CD14-positive monocyte (primary cell): ENCODE measurements at regions not wholly inside any gene's neighbourhood (a gene's known extent, or its start where the extent isn't known, plus 50 kb on each side); places are given as distances from the start of the nearest gene placed in this dataset.

ENCODE experiments used
- DNase-seq, 3 donors: peaks; one replicate each; pipeline ENCODE4 v3.0.0-alpha.2; 2011 to 2022
- H2AFZ ChIP-seq: 2 replicates; pipeline ENCODE4 v1.6.0; 2012; ENCODE audit warnings: mild to moderate bottlenecking, low read depth, low read length, inconsistent platforms; ENCODE audit not compliant: insufficient read depth, poor library complexity, severe bottlenecking
- H3K27ac ChIP-seq, 2 donors: 1 replicate in 1 of 2; 2 replicates in 1 of 2; pipeline ENCODE4 v1.5.1; 2012 to 2013; ENCODE audit warnings: low read length in 2 of 2, control low read depth in 1 of 2, inconsistent platforms in 1 of 2, low read depth in 1 of 2, mild to moderate bottlenecking in 1 of 2
- H3K27me3 ChIP-seq, 2 donors: one replicate each; pipeline versions ENCODE4 v1.6.0 to v1.6.1; 2011 to 2013; ENCODE audit warnings: low read length in 2 of 2; ENCODE audit not compliant: control insufficient read depth in 2 of 2, insufficient read depth in 2 of 2
- H3K36me3 ChIP-seq, 2 donors: replicated peaks in 1 of 2; 1 replicate in 1 of 2; 2 replicates in 1 of 2; pipeline versions ENCODE4 v1.5.1 to v1.6.1; 2012 to 2013; ENCODE audit warnings: low read length in 2 of 2, control low read depth in 1 of 2, inconsistent platforms in 1 of 2, mild to moderate bottlenecking in 1 of 2; ENCODE audit not compliant: insufficient read depth in 2 of 2, control insufficient read depth in 1 of 2
- H3K4me1 ChIP-seq, 2 donors: 1 replicate in 1 of 2; 2 replicates in 1 of 2; pipeline versions ENCODE4 v1.5.1 to v1.6.1; 2012 to 2013; ENCODE audit warnings: low read length in 2 of 2, control low read depth in 1 of 2, inconsistent platforms in 1 of 2, mild to moderate bottlenecking in 1 of 2, moderate library complexity in 1 of 2; ENCODE audit not compliant: insufficient read depth in 2 of 2, control insufficient read depth in 1 of 2
- H3K4me2 ChIP-seq: replicated peaks from 2 replicates; pipeline ENCODE3; 2012; ENCODE audit warnings: low read length, moderate library complexity, mild to moderate bottlenecking; ENCODE audit not compliant: poor library complexity, severe bottlenecking; ENCODE audit errors: extremely low read depth
- H3K4me3 ChIP-seq, 3 experiments: fragments of 200-600 bp in 1 of 3; sonication (generic) in 1 of 3; replicated peaks in 1 of 3; 1 replicate in 2 of 3; 2 replicates in 1 of 3; pipeline ENCODE4 v1.5.1; 2011 to 2013; ENCODE audit warnings: low read length in 3 of 3, mild to moderate bottlenecking in 3 of 3, control low read depth in 2 of 3, low read depth in 2 of 3, inconsistent platforms in 1 of 3, moderate library complexity in 1 of 3
- H3K79me2 ChIP-seq: 2 replicates; pipeline ENCODE4 v1.6.0; 2012; ENCODE audit warnings: mild to moderate bottlenecking, control low read depth, inconsistent platforms, low read length, moderate library complexity; ENCODE audit not compliant: insufficient read depth
- H3K9ac ChIP-seq: 2 replicates; pipeline ENCODE4 v1.6.0; 2017; ENCODE audit warnings: low read length, mild to moderate bottlenecking; ENCODE audit not compliant: insufficient read depth, poor library complexity, severe bottlenecking
- H3K9me3 ChIP-seq, 2 donors: replicated peaks in 1 of 2; 1 replicate in 1 of 2; 2 replicates in 1 of 2; pipeline versions ENCODE4 v1.5.1 to v1.6.1; 2012 to 2013; ENCODE audit warnings: low read length in 2 of 2, control low read depth in 1 of 2; ENCODE audit not compliant: control insufficient read depth in 1 of 2, insufficient read depth in 1 of 2
- H4K20me1 ChIP-seq: 2 replicates; pipeline ENCODE4 v1.6.0; 2012; ENCODE audit warnings: mild to moderate bottlenecking, low read length, control low read depth, moderate library complexity; ENCODE audit not compliant: insufficient read depth
- H3K27ac Mint-ChIP-seq, 7 donors: one replicate each; pipeline ENCODE4 v1.8.0; 2020; ENCODE audit warnings: mild to moderate bottlenecking in 7 of 7, mixed read lengths in 7 of 7, moderate library complexity in 6 of 7, inconsistent platforms in 2 of 7
- H3K27me3 Mint-ChIP-seq, 3 donors: one replicate each; pipeline ENCODE4 v1.8.0; 2021 to 2022; ENCODE audit warnings: low read depth in 3 of 3, mild to moderate bottlenecking in 3 of 3, mixed read lengths in 3 of 3, moderate library complexity in 3 of 3, inconsistent platforms in 1 of 3
- H3K36me3 Mint-ChIP-seq, 2 donors: one replicate each; pipeline ENCODE4 v1.8.0; 2020; ENCODE audit warnings: mixed read lengths in 2 of 2, inconsistent platforms in 1 of 2, mild to moderate bottlenecking in 1 of 2
- H3K4me1 Mint-ChIP-seq: one replicate; pipeline ENCODE4 v1.8.0; 2020; ENCODE audit warnings: mild to moderate bottlenecking, mixed read lengths
- H3K4me3 Mint-ChIP-seq, 2 donors: one replicate each; pipeline ENCODE4 v1.8.0; 2020; ENCODE audit warnings: mild to moderate bottlenecking in 2 of 2, mixed read lengths in 2 of 2, moderate library complexity in 1 of 2
- H3K9me3 Mint-ChIP-seq, 7 donors: one replicate each; pipeline ENCODE4 v1.8.0; 2020 to 2022; ENCODE audit warnings: mixed read lengths in 7 of 7, mild to moderate bottlenecking in 6 of 7, moderate library complexity in 6 of 7, inconsistent platforms in 2 of 7
- WGBS: methylation state at CpG from one replicate; pipeline ENCODE4 v1.1.5; 2013; ENCODE audit warnings: missing lambda C conversion rate; ENCODE audit not compliant: insufficient coverage; 5-methylcytosine and 5-hydroxymethylcytosine counted together
- intact Hi-C, 2 donors: fragments of 100-400 bp; cut with micrococcal nuclease; formaldehyde crosslinking; loops; one replicate each; pipeline versions ENCODE4 v1.15.0 to v1.15.1; 2023
- TF ChIP-seq, protein P1 (sequence below): fragments of 200-600 bp; IDR thresholded peaks from one replicate; pipeline ENCODE4 v1.8.0; 2022; ENCODE audit warnings: antibody characterized with exemption, mild to moderate bottlenecking

DNA sequence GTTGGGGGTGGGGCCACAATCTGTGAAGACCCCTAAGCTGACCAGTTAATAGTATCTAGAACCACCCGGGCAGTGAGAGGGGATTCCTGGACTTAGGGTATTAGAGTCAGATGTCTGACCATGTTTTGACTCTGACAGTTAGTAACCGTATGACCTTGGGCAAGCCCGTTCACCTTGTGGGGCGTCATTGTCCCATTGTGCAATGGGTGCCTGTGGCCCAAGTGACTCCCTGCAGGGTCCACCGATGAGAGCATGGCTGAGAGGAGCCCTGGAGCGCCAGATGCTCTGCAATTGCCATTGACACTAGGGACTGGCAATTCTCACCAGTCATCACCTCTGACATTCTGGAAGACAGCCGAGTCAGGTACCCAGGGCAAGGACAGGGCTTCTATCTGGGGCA, 225.9 kb upstream of the CSF3R start:
- WGBS, result 91% methylated on average over 6 of the region's 7 CpGs
- H3K27me3 ChIP-seq, result peaks cover 6 to 20% of the 10 kb centered on the region in 2 donors
- DNase-seq, result no peak
- H3K4me2 ChIP-seq, result no peak overlapping the region
- no peak overlapping the region for H3K27ac ChIP-seq
- Mint-ChIP-seq H3K27me3 (peaks cover 26 to 60% (median 37%) of the 10 kb centered on the region in 3 donors), H3K27ac (peak overlapping the region in 1 of 7 donors; percentile 60), H3K4me3 (no peak overlapping the region), H3K9me3 (peaks cover 0 to 4% (median 0%) of the 10 kb centered on the region in 7 donors), H3K36me3 (no peaks in the 10 kb centered on the region), H3K4me1 (peaks cover 7% of the 10 kb centered on the region)
- TF ChIP-seq, protein P1, sequence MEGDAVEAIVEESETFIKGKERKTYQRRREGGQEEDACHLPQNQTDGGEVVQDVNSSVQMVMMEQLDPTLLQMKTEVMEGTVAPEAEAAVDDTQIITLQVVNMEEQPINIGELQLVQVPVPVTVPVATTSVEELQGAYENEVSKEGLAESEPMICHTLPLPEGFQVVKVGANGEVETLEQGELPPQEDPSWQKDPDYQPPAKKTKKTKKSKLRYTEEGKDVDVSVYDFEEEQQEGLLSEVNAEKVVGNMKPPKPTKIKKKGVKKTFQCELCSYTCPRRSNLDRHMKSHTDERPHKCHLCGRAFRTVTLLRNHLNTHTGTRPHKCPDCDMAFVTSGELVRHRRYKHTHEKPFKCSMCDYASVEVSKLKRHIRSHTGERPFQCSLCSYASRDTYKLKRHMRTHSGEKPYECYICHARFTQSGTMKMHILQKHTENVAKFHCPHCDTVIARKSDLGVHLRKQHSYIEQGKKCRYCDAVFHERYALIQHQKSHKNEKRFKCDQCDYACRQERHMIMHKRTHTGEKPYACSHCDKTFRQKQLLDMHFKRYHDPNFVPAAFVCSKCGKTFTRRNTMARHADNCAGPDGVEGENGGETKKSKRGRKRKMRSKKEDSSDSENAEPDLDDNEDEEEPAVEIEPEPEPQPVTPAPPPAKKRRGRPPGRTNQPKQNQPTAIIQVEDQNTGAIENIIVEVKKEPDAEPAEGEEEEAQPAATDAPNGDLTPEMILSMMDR, result no peak
- no peak overlapping the region for H3K4me3 ChIP-seq
- no peaks in the 10 kb centered on the region for H4K20me1 ChIP-seq
- no peaks in the 10 kb centered on the region for H3K4me1 ChIP-seq
- H3K79me2 ChIP-seq, result no peaks in the 10 kb centered on the region
- no peak overlapping the region for H3K9ac ChIP-seq
- H2AFZ ChIP-seq, result no peak overlapping the region
- H3K9me3 ChIP-seq, result no peaks in the 10 kb centered on the region
- intact Hi-C loops, result no loop called here
- H3K36me3 ChIP-seq, result no peaks in the 10 kb centered on the region

DNA sequence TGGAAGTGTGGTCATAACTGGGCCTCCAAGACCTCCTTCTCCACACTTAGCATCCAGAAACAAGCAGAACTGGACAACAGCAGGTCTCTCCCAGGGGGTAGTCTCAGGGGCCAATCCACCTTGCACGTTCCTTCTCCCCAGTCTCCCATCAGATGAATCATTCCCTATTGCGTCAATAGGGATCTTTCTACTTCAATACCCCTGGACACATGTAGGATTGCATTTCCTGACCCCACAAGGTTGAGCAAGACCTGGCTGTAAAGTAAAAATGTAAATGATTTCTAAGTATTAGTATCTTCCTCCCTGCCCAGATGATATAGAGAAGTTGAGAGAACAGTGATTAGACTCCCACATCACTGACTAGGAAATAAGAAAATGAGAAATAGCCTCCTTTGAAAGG, 224.5 kb upstream of the CSF3R start:
- Histone ChIP-seq H2AFZ (no peak overlapping the region), H3K4me3 (no peak overlapping the region), H3K27me3 (peaks cover 6 to 19% of the 10 kb centered on the region in 2 donors), H3K79me2 (no peaks in the 10 kb centered on the region), H3K4me1 (no peaks in the 10 kb centered on the region), H3K27ac (no peak overlapping the region), H4K20me1 (no peaks in the 10 kb centered on the region), H3K4me2 (no peak overlapping the region), H3K9me3 (no peaks in the 10 kb centered on the region), H3K9ac (no peak overlapping the region), H3K36me3 (no peaks in the 10 kb centered on the region)
- Mint-ChIP-seq H3K4me1 (peaks cover 10% of the 10 kb centered on the region), H3K36me3 (no peaks in the 10 kb centered on the region), H3K27me3 (peaks cover 28 to 58% (median 42%) of the 10 kb centered on the region in 3 donors), H3K27ac (no peak overlapping the region), H3K9me3 (peaks cover 0 to 4% (median 0%) of the 10 kb centered on the region in 7 donors), H3K4me3 (no peak overlapping the region)
- intact Hi-C loops, result no loop called here
- no peak for DNase-seq
- 20% methylated on average over 1 of the region's 2 CpGs for WGBS
- TF ChIP-seq, protein P1, result no peak
